ENCODE measurements at regions not wholly inside any gene's neighbourhood (a gene's known extent, or its start where the extent isn't known, plus 50 kb on each side); places are given as distances from the start of the nearest gene placed in this dataset.

DNA sequence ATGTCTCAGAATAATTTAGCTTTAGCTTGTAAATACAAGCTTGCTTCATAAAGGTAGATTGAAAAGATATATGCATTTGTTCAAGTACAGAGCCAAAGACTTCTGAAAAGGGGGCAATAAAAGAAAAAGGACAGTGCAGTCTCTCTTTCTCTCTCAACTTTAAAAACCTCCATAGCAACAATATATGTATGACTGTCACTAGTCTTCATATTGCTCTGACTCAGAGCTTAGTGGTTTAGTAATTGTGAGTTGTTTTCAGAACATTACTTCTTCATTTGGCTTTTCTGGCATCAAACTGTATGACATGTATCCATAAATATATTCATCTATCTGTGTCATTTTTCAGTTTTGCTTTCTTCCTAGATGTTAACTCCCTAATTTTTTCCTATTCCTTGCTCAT is 194.6 kb upstream of the KIF2A start:
- TF ChIP-seq EZH2 (IDR thresholded peaks at IDR 0.05; ENCODE audit: low read depth): no peak
- TF ChIP-seq, protein P1, sequence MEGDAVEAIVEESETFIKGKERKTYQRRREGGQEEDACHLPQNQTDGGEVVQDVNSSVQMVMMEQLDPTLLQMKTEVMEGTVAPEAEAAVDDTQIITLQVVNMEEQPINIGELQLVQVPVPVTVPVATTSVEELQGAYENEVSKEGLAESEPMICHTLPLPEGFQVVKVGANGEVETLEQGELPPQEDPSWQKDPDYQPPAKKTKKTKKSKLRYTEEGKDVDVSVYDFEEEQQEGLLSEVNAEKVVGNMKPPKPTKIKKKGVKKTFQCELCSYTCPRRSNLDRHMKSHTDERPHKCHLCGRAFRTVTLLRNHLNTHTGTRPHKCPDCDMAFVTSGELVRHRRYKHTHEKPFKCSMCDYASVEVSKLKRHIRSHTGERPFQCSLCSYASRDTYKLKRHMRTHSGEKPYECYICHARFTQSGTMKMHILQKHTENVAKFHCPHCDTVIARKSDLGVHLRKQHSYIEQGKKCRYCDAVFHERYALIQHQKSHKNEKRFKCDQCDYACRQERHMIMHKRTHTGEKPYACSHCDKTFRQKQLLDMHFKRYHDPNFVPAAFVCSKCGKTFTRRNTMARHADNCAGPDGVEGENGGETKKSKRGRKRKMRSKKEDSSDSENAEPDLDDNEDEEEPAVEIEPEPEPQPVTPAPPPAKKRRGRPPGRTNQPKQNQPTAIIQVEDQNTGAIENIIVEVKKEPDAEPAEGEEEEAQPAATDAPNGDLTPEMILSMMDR (conservative IDR thresholded peaks at IDR 0.05): no peak
